HepG2 (cell line): ENCODE measurements at regions not wholly inside any gene's neighbourhood (a gene's known extent, or its start where the extent isn't known, plus 50 kb on each side); places are given as distances from the start of the nearest gene placed in this dataset.

Experiments
- YY1 ChIP-seq: IDR thresholded peaks from 2 replicates; pipeline ENCODE4 v1.6.1; 2011; ENCODE audit warnings: low read length, low read depth, moderate library complexity, mild to moderate bottlenecking; ENCODE audit not compliant: insufficient read depth, insufficient replicate concordance
- ZKSCAN1 ChIP-seq: fragments of 150-350 bp; IDR thresholded peaks from 2 replicates; pipeline ENCODE4 v1.6.1; 2014; ENCODE audit warnings: low read length
- ZNF121 ChIP-seq: sonication (generic); formaldehyde crosslinking; IDR thresholded peaks from 2 replicates; pipeline ENCODE4 v1.5.0; 2020; ENCODE audit warnings: mild to moderate bottlenecking, missing genetic modification reagents
- ZNF33A ChIP-seq: sonication (generic); formaldehyde crosslinking; IDR thresholded peaks from 2 replicates; pipeline ENCODE4 v1.5.1; 2020; ENCODE audit warnings: missing genetic modification reagents, mild to moderate bottlenecking, moderate library complexity, borderline replicate concordance
- ZNF720 ChIP-seq: sonication (generic); formaldehyde crosslinking; IDR thresholded peaks from 2 replicates; pipeline ENCODE4 v1.4.0; 2020; ENCODE audit warnings: missing genetic modification reagents
- ZNF883 ChIP-seq: sonication (generic); formaldehyde crosslinking; IDR thresholded peaks from 2 replicates; pipeline ENCODE4 v1.5.1; 2020; ENCODE audit warnings: mild to moderate bottlenecking, missing genetic modification reagents; ENCODE audit errors: not compliant biosample characterization
- ZZZ3 ChIP-seq: sonication (generic); formaldehyde crosslinking; IDR thresholded peaks from 2 replicates; pipeline ENCODE4 v1.4.0; 2020; ENCODE audit warnings: missing genetic modification reagents, mild to moderate bottlenecking, borderline replicate concordance
- TF ChIP-seq, protein P1 (sequence below): sonication (generic); formaldehyde crosslinking; IDR thresholded peaks from 2 replicates; pipeline ENCODE4 v1.4.0; 2020; ENCODE audit warnings: missing genetic modification reagents; ENCODE audit errors: not compliant biosample characterization
- TF ChIP-seq, protein P2 (sequence below): sonication (generic); formaldehyde crosslinking; IDR thresholded peaks from 2 replicates; pipeline ENCODE4 v1.4.0; 2020; ENCODE audit warnings: missing genetic modification reagents
- TF ChIP-seq, protein P3 (sequence below): sonication (generic); formaldehyde crosslinking; IDR thresholded peaks from 2 replicates; pipeline ENCODE4 v1.4.0; 2020; ENCODE audit warnings: missing genetic modification reagents

DNA sequence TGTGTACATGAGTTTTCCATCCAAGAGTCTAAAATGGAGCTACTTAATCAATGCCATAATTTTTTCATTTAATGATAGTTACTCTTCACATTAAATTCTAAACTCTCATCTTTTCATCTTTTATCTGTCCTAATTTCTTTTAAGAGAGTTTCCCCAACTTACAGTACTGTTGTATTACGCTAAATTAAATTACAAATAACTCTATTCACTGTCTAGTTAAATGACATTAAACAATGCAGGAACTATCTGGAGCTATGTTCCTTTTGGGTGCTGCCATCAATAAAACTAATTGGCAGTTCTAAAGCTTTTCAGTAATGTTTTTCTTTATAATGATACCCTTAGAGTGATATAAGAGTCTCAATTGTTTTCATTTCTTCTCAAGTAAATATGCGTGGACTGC, 227.6 kb downstream of the ANKRD50 start:
- TF ChIP-seq ZNF883 (CRISPR knock-in tag), result no peak
- TF ChIP-seq, protein P1, sequence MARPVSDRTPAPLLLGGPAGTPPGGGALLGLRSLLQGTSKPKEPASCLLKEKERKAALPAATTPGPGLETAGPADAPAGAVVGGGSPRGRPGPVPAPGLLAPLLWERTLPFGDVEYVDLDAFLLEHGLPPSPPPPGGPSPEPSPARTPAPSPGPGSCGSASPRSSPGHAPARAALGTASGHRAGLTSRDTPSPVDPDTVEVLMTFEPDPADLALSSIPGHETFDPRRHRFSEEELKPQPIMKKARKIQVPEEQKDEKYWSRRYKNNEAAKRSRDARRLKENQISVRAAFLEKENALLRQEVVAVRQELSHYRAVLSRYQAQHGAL (CRISPR knock-in tag), result no peak
- no peak for TF ChIP-seq YY1
- no peak for TF ChIP-seq ZNF121 (CRISPR knock-in tag)
- no peak for TF ChIP-seq ZZZ3 (CRISPR knock-in tag)
- TF ChIP-seq ZKSCAN1, result no peak
- TF ChIP-seq ZNF720 (CRISPR knock-in tag), result no peak
- TF ChIP-seq, protein P2, sequence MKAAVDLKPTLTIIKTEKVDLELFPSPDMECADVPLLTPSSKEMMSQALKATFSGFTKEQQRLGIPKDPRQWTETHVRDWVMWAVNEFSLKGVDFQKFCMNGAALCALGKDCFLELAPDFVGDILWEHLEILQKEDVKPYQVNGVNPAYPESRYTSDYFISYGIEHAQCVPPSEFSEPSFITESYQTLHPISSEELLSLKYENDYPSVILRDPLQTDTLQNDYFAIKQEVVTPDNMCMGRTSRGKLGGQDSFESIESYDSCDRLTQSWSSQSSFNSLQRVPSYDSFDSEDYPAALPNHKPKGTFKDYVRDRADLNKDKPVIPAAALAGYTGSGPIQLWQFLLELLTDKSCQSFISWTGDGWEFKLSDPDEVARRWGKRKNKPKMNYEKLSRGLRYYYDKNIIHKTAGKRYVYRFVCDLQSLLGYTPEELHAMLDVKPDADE (CRISPR knock-in tag), result no peak
- TF ChIP-seq, protein P3, sequence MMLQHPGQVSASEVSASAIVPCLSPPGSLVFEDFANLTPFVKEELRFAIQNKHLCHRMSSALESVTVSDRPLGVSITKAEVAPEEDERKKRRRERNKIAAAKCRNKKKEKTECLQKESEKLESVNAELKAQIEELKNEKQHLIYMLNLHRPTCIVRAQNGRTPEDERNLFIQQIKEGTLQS (CRISPR knock-in tag), result no peak
- no peak for TF ChIP-seq ZNF33A (CRISPR knock-in tag)
